ENCODE measurements at regions not wholly inside any gene's neighbourhood (a gene's known extent, or its start where the extent isn't known, plus 50 kb on each side); places are given as distances from the start of the nearest gene placed in this dataset.

DNA sequence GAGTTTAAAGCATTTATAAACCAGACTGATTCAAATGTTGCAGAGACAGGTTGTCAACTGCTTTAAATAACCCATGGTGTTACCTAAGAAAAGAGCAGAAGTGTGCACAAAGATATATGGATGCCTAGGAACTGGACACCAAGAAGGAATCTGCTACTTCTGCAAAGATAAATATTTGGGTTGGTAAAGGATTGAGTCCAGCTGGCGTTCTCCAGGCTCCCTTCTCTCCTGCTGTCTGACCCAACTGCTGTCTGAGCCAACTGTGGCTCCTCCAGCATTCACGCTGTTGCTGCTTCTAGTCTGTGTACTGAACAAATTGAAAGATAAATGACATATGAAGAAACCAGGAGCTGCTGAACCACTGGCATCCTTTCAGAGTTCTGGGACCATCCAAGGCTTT, 1167.8 kb upstream of the PRKX start:
- DNase-seq (ENCODE audit: low spot score), result no peak

DNA sequence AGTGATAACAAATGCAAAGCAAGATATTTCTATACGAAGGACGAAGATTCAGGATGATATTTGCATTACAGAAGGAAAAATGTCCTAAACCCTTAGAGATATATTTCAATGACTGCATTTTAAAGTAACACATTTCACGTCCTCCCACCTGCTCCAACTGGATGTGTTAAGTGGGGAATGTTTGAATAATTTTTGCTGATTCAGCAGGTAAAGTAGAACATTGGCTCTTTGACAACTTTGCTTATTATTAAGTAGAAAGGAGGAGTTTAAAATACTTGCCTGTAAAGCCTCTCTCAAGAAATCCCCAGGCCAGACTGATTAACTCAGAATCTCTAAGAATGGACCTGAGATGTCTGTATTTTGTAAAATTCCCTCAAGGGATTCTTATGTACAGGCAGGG, 1165.2 kb upstream of the PRKX start:
- DNase-seq (ENCODE audit: low spot score), result no peak

DNA sequence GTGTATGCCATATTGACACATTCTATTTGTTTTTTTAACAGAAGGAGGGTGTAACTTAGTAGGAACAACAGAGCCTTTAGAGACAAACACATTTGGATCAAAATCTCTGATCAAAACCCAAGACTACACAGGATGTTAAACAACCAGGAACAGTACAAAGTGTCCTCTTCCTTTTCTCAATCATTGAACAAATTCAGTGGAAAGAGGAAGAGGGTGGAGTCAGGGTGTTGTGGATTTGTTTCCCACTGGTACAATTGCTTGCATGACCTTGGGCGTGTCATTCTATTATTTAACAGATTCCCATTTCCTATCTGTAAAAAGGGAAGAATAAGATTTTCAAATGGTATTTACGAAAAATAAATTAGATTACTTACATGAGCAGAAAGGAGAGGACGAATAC, 1162.8 kb upstream of the PRKX start:
- no peak for DNase-seq (ENCODE audit: low spot score)

DNA sequence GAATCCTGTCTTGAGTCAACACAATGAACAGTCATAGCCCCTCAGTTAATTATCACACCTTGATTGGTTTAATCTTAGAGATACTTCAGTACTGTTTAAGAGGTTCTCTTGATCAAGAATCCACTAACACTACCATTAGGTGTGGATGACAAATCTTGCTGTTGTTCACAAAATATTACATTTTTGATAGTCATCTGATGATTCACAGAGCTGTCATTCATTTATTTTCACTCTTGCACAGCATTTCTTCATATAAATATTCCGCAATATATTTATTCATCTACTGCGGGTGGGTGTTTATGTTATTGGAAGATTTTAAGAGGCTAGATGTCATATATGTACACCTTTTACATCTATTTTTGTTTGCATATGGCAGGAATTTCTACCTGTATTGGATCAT, 1138.1 kb upstream of the PRKX start:
- DNase-seq (ENCODE audit: low spot score), result no peak

DNA sequence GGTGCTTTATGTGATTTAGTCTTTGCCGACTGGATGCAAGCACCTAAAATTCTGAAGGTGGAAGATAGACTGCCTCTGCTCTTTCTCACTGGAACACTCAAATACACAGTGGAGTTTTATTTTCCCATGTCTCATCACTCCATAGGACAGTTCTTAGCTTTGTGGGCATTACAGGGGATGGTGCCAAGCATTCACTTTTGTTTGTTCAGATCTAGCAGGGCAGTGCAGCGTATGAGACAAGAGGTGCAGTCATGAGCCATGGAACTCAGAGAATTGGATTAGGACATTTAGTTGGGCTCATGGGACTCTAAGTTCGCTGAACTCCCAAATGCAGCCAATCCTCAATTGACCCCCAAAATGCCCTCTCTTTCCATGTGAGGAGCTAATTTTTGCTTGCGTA, 1136.9 kb upstream of the PRKX start:
- no peak for DNase-seq (ENCODE audit: low spot score)

DNA sequence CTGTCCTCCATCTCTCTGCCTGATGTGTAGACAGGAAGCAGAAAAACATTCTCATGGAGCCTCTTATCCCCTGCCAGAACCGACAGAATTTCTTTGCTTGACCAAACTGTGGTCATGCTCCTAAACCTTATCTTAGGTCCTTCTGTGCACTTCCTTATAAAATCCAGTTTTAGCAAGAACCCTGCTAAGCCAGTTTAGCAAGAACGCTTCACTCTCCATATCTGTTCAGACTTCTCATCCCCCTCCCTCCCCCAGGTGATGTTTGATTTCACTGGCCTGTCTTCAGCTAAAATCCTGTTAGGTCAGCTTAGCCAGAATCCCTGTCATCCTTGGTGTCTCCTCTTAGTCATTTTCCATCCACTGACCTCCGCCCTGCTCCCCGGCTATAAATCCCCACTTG, 1130.9 kb upstream of the PRKX start:
- no peak for DNase-seq (ENCODE audit: low spot score)

DNA sequence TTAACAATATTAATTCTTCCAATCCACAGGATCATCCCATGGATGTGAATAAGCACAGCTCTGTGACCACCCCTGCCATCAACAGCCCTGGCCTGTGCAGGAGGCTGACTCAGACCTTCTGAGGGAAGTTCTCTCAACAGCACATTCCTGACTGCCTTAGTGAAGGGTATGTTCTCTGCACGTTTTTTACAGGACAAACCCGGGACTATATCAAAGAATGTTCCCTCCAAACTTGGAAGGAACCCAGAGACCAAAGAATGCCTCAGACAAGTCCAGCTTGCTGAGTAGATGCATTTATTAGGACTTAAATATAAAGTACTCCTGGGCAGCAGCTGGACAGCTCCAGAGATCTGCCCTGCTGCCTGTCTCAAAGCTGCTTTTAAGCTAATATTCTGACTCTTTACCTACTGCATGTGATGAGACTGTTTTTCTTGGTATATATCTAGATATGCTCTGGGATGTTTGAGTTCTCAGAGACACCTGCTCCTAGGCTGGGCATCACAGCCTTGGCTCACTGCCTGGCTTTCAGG, 1127.8 kb upstream of the PRKX start:
- DNase-seq (ENCODE audit: low spot score), result peak; percentile 3

DNA sequence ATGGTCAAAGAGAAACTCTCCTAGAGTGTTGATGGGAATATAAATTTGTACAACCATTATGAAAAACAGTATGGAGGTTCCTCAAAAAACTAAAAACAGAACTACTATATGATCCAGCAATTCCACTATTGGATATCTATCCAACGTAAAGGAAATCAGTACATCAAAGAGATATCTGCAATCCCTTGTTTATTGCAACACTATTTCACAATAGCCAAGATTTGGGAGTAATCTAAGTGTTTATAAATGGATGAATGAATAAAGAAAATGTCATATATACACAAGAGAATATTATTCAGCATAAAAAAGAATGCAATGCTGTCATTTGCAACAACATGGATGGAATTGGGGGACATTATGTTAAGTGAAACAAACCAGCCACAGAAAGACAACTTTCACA, 1118.1 kb upstream of the PRKX start:
- no peak for DNase-seq (ENCODE audit: low spot score)

DNA sequence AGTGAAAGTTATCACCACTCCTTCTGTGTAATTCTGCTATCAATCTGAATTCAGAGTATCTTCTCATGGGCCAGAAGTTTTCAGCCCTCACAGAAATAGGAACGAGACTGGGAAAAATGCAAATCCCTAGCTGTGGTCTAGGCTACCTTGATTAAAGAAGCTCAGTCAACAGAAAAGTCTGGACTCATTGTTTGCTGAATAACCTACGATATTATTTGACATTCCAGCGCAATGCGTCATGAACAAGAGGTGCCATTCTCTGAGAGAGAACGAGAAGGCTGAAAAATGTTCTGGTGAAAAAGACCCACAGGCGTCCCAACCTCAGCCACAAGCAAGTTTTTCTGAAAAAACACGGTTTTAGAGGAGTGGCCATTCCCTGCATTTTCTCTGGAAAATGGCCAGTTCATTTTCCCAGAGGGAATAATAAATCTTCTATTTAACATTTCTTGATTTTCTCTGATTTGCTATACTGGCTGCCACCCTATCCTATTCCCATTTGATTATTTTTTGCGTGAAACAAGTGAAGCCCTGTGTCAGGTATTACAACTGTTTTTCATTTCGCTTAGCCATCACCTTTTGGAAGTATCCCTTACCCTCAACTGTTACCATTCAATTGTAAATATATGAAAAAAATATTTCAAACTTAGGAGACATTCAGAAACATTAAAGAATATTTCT, 1117.6 kb upstream of the PRKX start:
- DNase-seq (ENCODE audit: low spot score), result peak; percentile 56

DNA sequence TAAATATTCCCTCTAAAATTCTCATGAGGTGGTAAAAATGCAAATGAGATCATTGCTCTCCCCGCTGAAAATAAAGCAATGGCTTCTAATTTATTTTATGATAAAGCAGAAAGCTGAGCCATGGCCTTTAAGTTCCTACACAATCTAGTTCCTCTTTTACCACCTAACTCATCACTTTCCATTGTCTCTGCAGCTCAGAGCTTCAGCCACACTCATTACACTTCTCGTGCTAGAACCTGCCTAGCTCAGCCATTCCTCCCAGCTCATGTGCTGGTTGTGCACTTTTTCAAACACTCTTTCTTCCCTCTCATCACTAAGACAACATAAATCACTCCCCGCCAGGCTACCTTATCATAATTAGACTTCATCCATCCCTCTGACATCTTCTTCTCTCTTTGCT, 1112.1 kb upstream of the PRKX start:
- DNase-seq (ENCODE audit: low spot score), result no peak

DNA sequence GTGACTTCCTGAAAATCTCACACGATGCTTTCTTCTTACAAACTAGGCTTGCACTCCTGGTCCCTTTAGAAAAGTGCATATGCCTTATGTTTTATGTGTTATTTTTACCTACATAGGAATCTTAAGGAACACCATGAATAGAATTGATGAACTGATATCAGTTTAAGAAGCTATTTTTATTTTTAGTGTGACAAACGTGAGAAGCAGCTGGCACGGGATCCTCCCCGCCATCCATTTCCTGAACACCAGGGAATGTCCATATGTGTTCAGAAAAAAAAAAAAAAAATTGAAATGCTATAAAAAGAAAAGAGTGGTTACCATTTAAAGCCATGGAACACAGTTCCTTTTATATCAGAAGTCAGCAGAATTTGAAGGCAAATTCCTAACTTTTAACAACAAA, 1096.1 kb upstream of the PRKX start:
- DNase-seq (ENCODE audit: low spot score), result no peak

DNA sequence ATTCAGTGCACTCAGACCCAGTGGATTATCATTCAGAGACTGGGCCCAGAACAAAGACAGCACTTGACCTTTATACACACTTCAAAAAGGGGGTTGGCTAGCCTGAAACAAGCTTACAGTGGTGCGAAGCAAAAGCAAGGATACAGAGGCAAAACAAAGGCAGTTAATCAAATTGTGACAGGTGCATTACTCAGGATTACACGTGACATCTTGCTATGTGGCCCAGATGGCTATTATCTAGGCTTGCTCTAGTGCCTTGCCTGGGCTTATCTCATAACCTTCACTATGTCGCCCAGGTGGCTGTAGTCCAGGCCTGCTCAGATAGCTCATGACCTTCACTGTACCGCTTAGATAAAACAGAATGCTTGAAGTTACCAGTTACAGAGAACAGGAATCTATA, 1092.1 kb upstream of the PRKX start:
- no peak for DNase-seq (ENCODE audit: low spot score)

DNA sequence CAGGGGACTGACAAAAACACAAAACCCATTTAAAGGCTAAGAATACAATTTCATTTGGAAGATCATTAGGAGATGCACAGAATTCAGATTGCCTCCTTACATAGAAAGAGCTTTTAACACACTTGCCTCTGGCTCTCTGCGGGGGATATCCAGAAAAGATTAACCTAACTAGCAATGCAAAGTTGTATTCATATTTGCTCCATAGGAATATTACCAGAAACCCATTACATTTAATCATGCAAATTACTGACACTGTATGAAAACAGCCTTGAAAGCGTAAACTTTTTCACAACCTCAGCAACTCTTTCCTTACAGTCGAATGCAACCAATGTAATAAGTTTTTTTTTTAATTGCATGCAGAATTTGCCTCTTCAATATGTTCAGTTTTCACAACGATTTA, 1087.3 kb upstream of the PRKX start:
- no peak for DNase-seq (ENCODE audit: low spot score)

DNA sequence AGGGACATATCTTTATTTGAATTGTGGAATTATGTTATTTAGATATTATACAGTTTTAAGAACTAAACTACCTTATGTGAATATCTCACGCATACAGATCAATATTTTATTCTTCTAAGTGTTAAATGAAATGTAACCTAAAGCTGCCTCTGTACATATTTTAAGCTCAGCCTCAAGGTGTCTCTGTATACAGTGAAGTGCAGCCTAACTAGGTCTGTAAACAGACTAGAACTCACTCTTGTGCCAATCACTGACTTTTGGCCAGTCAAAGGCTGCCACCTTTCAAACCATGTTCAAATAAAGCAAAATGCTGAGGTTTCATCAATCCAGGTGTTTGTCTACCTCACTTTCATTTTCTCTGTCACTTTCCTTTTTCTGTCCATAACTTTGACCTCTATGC, 1074.5 kb upstream of the PRKX start:
- DNase-seq (ENCODE audit: low spot score), result no peak

DNA sequence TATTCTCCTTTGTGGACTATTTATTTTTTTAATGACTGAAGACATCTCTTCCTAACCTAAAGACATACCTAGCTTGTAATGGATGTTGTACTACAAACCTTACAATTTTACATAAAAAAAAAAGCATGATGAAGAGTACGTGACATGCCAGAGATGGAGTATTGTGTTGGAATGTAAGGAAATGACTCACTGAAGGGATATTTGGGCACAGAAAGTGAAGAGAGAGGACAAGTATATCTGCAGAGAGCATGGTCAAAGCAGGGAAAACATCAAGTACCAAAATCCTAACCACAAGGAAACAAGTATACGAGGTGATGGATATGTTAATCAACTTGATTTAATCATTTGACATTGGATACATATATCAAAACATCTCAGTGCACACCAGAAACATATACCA, 1051.4 kb upstream of the PRKX start:
- DNase-seq (ENCODE audit: low spot score), result peak; percentile 16

DNA sequence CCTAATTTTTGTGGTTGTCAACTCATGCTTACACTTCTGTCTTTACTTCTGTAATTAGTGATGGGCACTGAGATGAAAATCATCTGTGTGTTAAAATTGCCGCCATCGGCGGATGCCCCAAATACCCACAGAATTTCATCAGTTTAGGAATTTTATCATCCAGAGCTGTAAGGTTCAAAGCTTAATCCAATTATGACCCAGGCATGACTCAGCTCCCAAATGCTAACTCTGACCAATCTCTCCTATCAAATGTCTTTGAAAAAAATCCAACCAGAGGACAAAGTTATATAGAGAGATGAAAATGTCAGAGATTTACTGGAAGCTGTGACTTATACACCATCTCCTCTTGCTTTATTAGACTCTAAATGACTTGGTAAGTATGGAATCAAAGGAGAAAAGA, 1048.7 kb upstream of the PRKX start:
- peak; percentile 6 for DNase-seq (ENCODE audit: low spot score)

DNA sequence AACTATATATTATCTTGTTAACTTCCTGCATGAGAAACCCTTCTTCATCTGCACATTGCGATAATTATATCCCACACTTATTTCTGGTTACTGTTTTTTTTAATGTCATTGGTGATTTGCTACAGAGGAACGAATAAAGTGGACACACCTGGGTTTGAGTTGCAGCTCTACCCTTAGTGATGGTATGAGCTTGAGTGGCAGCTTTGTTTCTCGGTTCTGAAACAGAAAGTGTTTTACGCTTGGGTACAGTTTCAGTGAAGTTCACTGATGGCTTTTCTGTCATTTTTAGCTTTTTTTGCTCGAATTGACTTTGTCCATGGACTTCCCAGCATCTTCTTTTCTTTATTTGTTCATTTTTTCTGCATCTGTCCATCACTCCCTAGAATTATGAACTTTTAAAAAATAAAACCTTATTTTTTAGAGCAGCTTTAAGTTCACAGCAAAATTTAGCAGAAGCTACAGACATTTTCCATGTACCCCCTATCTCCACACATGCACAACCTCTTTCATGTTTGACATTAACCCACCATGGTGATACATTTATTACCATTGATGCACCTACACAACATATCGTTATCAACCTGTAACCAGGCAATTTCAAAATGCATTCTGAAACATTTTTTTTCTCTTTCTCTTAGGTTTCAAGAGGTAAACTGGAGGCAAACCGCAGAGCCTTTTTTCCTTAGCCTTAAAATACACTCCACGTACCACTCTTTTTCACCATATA, 1041.6 kb upstream of the PRKX start:
- DNase-seq (ENCODE audit: low spot score), result no peak

DNA sequence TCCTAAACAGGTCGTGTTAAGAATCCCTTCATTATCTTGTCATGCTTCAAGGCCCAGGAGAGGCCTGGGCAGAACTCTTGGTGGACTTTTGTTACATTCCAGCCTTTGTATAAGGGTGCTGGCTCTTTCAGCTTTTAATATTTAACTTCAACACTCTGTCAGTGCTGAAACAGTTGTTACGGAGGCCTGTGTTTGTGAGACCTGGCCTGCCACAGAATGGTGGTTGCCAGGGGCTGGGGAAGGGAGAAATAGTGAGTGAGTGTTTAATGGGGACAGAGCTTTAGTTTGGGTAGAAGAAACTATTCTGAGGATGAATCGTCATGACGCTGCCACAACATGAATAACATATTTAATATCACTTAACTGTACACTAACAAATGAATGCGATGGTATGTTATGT, 1027.6 kb upstream of the PRKX start:
- DNase-seq (ENCODE audit: low spot score), result no peak

DNA sequence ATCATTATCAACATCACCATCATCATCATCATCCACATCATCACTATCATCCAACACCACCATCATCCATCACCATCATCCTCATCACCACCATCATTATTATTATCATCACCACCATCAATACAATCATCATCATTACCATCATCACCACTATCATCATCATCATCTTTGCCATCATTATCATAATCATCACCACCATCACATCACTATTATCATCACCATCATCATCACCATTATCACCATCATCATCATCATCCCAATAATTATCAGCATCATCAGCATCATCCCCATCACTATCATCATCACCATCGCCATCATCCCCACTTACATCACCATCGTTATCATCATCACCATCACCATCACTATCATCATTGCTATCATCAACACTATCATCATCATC, 1021.9 kb upstream of the PRKX start:
- no peak for DNase-seq (ENCODE audit: low spot score)

DNA sequence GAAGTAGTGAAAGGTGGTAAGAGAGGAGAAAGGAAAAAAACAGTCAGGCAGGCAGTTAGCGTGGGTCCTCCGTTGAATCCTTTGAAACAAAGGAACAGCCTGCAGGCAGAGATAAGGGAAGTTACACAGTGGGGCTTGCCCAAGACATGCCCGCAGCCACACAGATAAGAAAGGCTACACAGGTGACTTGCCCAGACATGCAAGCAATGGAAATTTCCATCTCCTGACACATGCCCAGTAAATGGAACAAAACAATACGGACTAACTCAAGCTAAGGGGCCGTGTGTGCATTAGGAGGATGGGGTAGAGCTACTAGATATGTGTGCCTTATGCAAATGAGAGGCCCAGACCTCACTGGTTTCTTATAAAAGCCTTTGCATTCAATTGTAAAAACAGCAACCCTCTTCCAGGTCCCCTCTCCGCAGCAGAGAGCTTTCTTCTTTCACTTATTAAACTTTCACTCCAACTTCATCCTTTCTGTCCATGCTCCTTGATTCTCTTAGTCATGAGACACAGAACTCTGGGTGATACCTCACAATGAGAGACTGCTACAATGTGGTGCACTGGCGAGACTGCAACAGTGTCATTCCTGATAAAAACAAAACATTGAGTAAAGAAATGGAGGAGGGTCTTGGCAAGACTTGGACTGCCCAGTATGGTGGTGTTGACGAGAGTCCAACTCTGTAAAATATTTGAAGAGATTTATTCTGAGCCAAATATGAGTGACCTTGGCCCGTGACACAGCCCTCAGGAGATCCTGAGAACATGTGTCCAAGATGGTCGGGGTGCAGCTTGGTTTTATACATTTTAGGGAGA, 997.4 kb upstream of the PRKX start:
- DNase-seq (ENCODE audit: low spot score), result no peak

DNA sequence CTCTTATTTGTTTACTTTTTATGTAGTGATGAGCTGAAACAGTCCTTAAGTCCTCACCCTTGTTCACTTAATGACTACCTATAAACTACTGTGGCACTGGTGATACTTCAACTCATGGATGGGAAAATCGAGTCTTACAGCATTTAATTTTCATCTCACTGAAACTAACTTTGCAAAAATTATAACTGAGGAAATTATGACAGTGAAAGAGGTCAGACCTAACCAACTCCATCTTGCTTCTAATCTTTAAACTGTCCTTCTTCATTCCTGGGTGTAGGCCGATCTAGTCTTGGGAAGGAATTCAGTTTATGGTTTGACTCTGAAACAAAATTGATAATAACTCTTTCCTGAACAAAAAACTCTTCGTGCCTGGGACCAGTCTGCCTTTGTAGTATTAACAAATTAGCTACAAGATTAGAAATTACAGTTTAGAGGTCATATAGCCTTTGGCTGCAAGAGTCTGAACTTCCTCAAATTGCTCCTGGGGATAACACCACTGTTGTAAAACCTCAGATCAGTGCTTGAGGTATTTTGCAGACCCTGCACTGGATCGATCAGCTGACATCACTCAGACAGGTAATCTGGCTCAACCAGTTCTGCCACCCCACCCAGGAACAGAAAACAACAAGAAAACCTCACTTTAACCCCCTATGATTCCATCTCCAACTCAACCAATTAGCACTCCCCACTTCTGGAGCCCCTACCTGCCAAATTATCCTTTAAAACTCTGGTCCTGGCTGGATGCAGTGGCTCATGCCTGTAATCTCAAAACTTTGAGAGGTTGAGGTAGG, 995.7 kb upstream of the PRKX start:
- DNase-seq (ENCODE audit: low spot score), result no peak

DNA sequence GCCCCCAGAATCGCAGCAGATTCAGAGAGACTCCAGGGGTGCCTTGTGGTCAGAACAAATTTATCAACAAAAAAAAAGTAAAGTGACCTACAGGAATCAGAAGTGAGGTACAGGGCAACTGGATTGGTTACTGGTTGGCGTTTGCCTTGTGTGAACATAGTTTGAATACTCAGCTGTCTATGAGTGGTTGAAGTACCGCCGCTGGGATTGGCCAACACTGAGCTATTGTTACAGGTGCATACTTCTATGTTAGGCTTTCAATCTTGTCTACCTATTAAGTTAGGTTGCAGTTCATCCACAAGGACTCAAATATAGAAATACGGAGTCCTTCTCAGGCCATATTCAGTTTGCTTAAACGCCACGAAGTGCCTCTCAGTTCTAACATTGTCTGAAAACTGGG, 993.5 kb upstream of the PRKX start:
- DNase-seq (ENCODE audit: low spot score), result no peak

Data from H4 (cell line).